Parathyroid adenoma (tissue), 2 donors: ENCODE measurements at regions not wholly inside any gene's neighbourhood (a gene's known extent, or its start where the extent isn't known, plus 50 kb on each side); places are given as distances from the start of the nearest gene placed in this dataset.

Experiments used
- H2AFZ ChIP-seq: fragments of 300-600 bp; sonication (generic); one replicate; pipeline ENCODE4 v1.7.0; 2017; ENCODE audit warnings: antibody characterized with exemption, mild to moderate bottlenecking
- H3K27ac ChIP-seq: fragments of 300-600 bp; sonication (generic); one replicate; pipeline ENCODE4 v1.7.0; 2017
- H3K27me3 ChIP-seq: fragments of 300-600 bp; sonication (generic); one replicate; pipeline ENCODE4 v1.7.0; 2017; ENCODE audit warnings: low read length; ENCODE audit not compliant: control insufficient read depth, insufficient read depth
- H3K36me3 ChIP-seq: fragments of 300-600 bp; sonication (generic); one replicate; pipeline ENCODE4 v1.7.0; 2017; ENCODE audit warnings: low read length; ENCODE audit not compliant: control insufficient read depth, insufficient read depth
- H3K4me1 ChIP-seq: fragments of 300-600 bp; sonication (generic); one replicate; pipeline ENCODE4 v1.7.0; 2017; ENCODE audit warnings: control low read depth
- H3K4me2 ChIP-seq: fragments of 300-600 bp; sonication (generic); one replicate; pipeline ENCODE4 v1.7.0; 2017; ENCODE audit warnings: low read length
- H3K4me3 ChIP-seq: fragments of 300-600 bp; sonication (generic); one replicate; pipeline ENCODE4 v1.7.0; 2017; ENCODE audit warnings: low read depth, low read length
- H3K79me2 ChIP-seq: fragments of 300-600 bp; sonication (generic); one replicate; pipeline ENCODE4 v1.7.0; 2017; ENCODE audit warnings: control low read depth
- H3K9ac ChIP-seq: fragments of 300-600 bp; sonication (generic); one replicate; pipeline ENCODE4 v1.7.0; 2017; ENCODE audit warnings: mild to moderate bottlenecking
- H3K9me3 ChIP-seq: fragments of 300-600 bp; sonication (generic); one replicate; pipeline ENCODE4 v1.7.0; 2017; ENCODE audit warnings: low read length; ENCODE audit not compliant: control insufficient read depth
- CTCF ChIP-seq: fragments of 300-600 bp; sonication (generic); IDR thresholded peaks from one replicate; pipeline ENCODE4 v1.7.0; 2017; ENCODE audit warnings: antibody characterized with exemption, mild to moderate bottlenecking
- donor health status: primary hyperparathyroidism.

- H3K27ac ChIP-seq, result no peak overlapping the region
- H3K9ac ChIP-seq, result no peak overlapping the region
- no peaks in the 10 kb centered on the region for H3K27me3 ChIP-seq
- H3K9me3 ChIP-seq, result no peaks in the 10 kb centered on the region
- H3K4me2 ChIP-seq, result no peak overlapping the region
- H3K79me2 ChIP-seq, result no peaks in the 10 kb centered on the region
- no peaks in the 10 kb centered on the region for H3K4me1 ChIP-seq
- H3K4me3 ChIP-seq, result no peak overlapping the region
- no peak for TF ChIP-seq CTCF
- no peak overlapping the region for H2AFZ ChIP-seq
- H3K36me3 ChIP-seq, result no peaks in the 10 kb centered on the region
Measured at GRCh38 chr4:137668885-137669545, 136.7 kb upstream of the PCDH18 start.

- no peak overlapping the region for H3K9ac ChIP-seq
- H3K4me1 ChIP-seq, result no peaks in the 10 kb centered on the region
- H3K27ac ChIP-seq, result no peak overlapping the region
- no peak overlapping the region for H2AFZ ChIP-seq
- H3K27me3 ChIP-seq, result no peaks in the 10 kb centered on the region
- no peaks in the 10 kb centered on the region for H3K9me3 ChIP-seq
- H3K79me2 ChIP-seq, result no peaks in the 10 kb centered on the region
- no peak overlapping the region for H3K4me3 ChIP-seq
- TF ChIP-seq CTCF, result no peak
- no peak overlapping the region for H3K4me2 ChIP-seq
- no peaks in the 10 kb centered on the region for H3K36me3 ChIP-seq
Measured at GRCh38 chr4:137664416-137664815, 132.1 kb upstream of the PCDH18 start.

- Histone ChIP-seq H3K27me3 (no peaks in the 10 kb centered on the region), H3K4me3 (no peak overlapping the region), H3K9me3 (no peaks in the 10 kb centered on the region), H3K4me1 (no peaks in the 10 kb centered on the region), H3K27ac (no peak overlapping the region), H3K79me2 (no peaks in the 10 kb centered on the region), H3K9ac (no peak overlapping the region), H3K4me2 (no peak overlapping the region), H2AFZ (no peak overlapping the region), H3K36me3 (no peaks in the 10 kb centered on the region)
- no peak for TF ChIP-seq CTCF
Measured at GRCh38 chr4:137664046-137664387, 131.7 kb upstream of the PCDH18 start.

- no peak for TF ChIP-seq CTCF
- Histone ChIP-seq H3K9ac (no peak overlapping the region), H3K4me3 (no peak overlapping the region), H3K36me3 (no peaks in the 10 kb centered on the region), H3K79me2 (no peaks in the 10 kb centered on the region), H3K27ac (no peak overlapping the region), H3K4me2 (no peak overlapping the region), H3K9me3 (no peaks in the 10 kb centered on the region), H2AFZ (no peak overlapping the region), H3K27me3 (no peaks in the 10 kb centered on the region), H3K4me1 (no peaks in the 10 kb centered on the region)
Measured at GRCh38 chr4:137663251-137664045, 131.2 kb upstream of the PCDH18 start.

- H3K9me3 ChIP-seq, result no peaks in the 10 kb centered on the region
- H3K36me3 ChIP-seq, result no peaks in the 10 kb centered on the region
- H3K4me3 ChIP-seq, result no peak overlapping the region
- no peaks in the 10 kb centered on the region for H3K79me2 ChIP-seq
- TF ChIP-seq CTCF, result no peak
- H3K9ac ChIP-seq, result no peak overlapping the region
- no peak overlapping the region for H3K4me2 ChIP-seq
- H3K27ac ChIP-seq, result no peak overlapping the region
- no peaks in the 10 kb centered on the region for H3K27me3 ChIP-seq
- no peaks in the 10 kb centered on the region for H3K4me1 ChIP-seq
- H2AFZ ChIP-seq, result no peak overlapping the region
Measured at GRCh38 chr4:137661693-137662092, 129.4 kb upstream of the PCDH18 start.
